NCI-H1436 (cell line): ENCODE measurements at regions not wholly inside any gene's neighbourhood (a gene's known extent, or its start where the extent isn't known, plus 50 kb on each side); places are given as distances from the start of the nearest gene placed in this dataset.

Source experiments
- DNase-seq: peaks from one replicate; lab custom pipeline; 2025; lab: John Stamatoyannopoulos, UW

GRCh38 chr4:1495416-1496115 lies 89.3 kb upstream of the NKX1-1 start:
- DNase-seq, result no peak

DNA sequence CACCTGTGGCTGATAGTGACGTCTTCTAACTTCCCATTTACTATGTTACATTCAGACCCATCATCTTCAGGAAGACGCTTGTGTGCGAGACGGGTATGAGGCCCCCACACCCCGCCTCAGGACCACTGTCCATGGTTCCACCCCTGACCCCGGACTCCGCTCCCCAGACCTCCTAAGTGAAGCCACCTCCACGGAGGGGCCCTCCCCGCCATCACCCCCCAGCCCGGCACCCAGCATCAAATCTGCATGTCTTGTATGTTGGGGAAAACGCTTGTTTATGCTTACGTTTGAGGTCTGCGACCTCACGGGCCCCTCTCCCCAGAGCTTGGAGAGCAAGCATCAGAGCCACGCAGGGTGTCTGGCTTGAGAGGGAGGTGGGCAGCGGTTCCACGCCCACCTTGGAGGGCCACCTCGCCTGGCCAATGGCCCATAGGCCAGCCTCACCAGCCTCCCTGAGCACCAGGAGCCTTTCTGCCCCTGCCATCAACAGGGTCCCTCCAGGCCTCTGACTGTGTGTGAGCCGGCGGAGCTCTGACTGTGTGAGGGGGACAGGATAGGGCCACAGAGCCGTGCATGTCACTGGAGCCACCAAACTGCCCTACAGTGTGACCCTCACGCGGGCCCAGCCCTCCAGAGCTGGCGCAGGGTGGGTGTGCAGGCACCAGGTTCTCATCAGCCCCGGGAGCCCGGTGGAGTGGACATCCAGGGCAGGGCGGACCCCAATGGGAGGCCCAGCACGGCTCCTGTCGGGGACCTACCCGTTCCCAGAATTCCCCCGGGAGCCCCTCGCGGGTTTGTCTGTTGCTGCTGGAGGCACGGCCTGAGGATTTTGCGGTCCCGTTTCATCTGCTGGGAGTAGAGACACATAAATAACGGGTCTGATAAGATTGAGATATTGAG lies 88.4 kb upstream of the NKX1-1 start:
- DNase-seq, result no peak

DNA sequence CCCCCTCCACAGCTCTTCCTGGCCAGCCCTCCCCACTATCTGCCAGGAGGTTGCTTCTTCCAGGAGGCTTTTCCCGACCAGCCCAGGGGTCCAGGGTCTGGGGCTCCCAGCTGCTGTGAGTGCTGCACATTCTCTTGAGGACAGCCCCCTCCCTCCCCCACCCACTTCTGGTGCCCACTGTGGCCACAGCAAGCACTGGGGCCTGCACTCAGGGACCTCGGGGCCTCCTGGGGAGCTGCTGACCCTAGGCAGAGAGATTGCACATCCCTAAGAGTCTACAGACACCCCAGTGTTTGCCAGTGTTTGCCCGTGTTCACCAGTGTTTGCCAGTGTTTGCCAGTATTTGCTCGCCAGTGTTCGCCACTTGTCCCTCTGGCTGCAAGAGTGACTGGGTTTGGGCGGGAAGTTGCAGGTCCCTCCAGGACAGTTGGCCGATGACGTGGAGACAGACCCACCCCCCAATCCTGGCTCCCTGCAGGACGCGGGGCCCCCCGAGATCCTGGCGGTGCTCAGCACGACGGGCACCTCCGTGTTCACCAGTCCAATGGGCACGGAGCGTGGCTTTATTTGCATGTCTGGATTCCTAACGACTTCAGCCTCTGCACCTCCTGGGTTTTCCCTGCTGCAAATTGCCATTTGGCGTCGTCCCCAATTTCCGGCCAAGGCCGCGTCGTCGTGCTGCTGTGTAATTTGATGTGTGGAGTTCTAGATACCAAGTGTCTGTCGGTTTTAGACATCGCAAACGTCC lies 87.5 kb upstream of the NKX1-1 start:
- DNase-seq, result no peak

DNA sequence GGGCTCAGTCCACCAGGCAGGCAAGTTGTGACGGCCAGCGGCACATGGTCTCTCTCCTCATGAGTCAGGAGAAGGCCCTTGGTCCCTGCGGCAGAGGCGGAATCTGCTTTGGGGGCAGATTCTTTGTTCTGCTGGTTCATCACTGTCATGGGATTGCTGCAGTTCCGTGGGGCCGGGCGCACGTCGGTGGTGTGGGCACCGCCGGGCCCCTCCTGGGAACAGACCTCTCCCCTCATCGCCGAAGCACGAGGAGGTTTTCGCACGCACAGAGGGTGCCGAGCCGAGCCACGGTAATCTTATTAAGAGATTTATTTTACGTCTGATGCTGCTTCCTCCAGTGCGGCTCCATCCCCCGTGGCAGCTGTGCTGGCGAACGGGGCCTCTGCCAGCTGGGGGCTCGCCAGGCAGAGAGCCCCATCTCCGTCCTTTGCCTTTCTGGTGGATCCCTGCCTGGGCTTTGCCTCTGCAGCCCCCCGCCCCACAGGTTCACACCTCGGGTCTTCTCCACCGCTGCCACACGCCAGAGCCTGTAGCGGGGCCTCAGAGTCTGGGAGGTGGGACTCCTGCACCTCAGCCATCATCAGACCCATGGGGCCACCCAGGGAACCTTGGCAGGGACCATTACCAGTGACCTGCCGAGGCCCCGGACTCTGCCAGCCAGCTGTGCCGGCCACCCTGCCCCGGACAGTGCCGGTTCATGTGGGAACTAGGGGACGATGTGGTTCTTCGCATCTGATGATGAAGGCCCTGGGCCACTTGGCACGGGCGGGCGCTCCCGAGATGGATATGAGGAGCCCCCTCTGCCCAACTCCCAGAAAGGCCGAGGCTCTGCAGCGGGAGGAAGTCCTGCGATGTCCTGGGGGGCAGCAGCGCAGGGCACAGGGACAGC lies 86.7 kb upstream of the NKX1-1 start:
- DNase-seq, result no peak

DNA sequence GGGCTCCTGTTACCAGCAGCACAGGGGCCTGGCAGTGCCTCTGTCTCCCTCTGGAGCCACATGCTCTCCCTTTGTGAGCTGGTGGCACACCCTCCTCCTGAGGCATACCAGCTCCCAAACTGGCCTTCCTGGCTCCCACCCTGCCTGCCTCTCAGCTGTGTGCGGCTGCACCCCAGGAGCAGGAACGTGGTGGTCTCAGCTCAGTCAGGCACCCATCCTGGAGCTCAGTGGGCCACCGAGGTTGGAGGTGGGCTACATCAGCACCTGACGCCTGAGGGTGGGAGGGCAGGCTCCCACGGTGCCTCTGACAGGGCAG lies 85.9 kb upstream of the NKX1-1 start:
- no peak for DNase-seq

DNA sequence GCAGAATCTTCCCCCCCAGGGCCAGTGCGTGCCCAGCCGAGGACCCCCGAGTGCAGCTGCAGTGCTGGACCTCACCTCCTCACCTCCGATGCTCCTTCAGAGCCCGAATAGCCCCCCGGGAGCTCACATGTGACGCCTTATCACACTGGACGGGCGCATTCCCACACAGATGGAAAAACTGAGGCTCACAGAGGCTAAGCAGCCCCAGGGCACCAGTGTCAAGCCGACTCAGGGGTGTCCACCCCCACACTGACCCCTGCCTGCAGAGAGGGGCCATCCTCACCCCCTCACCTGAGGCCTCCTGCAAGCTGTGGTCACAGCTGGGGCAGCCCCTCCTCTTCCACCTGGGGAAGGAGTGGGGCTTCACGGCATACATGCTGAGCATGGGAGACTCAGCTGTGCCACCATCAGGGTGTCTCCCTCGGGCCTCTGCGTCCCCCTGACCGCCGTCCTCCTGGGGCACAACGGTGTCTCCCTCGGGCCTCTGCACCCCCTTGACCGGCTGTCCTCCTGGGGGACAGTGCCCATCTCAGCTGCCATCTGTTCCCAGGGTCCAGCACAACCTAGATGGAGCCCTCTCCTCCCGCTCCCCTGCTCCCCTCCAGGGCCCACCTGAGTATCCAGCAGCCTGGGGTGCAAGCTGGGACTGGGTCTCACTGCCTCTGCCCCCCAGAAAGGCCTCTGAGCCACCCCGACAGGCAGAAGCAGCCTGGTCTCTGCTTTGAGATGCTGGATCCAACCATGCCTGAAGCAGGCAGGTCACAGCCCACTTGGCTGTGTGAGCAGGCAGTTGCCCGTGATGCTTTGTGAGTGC lies 85.3 kb upstream of the NKX1-1 start:
- DNase-seq, result no peak

- no peak for DNase-seq
Observed at GRCh38 chr4:1490654-1491327, 84.5 kb upstream of the NKX1-1 start.

- no peak for DNase-seq
Observed at GRCh38 chr4:1490011-1490653, 83.9 kb upstream of the NKX1-1 start.

DNA sequence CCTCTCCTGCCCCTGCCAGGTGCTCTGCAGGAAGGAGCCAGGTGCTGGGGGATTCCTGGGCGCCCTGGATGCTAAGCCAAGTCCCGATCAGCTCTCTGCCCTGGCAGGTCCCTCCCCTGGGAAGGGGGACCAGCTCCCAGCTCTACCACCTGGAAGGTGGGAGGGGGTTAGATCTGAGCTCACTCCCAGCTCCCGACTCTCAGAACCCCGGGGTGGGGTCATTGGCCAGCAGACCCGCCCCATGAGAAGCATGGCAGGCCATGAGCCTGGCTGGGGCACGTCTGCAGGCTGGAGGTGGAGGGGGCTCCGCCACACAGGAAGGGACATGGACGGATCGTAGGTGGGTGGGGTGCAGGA lies 83.4 kb upstream of the NKX1-1 start:
- DNase-seq, result no peak

GRCh38 chr4:1488831-1489638 lies 82.8 kb upstream of the NKX1-1 start:
- no peak for DNase-seq

- DNase-seq, result no peak
Observed at GRCh38 chr4:1488357-1488756, 82.1 kb upstream of the NKX1-1 start.

DNA sequence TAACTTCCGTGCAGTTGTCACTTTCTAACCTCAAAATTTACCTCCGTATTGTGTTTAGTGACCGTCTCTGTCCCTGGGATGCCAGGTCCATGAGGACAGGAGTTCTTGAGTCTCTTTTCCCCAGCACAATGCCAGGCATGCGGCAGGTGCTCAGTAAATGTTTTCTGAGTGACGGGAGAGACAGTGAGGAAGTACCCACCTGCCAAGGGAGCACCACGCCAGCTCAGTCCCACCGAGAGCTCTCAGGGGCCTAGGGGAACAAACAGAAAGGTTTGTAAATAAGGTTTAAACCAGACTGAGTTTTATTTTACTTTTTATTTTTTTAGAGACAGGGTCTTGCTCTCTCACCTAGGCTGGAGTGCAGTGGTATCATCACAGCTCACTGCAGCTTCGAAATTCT lies 81.5 kb upstream of the NKX1-1 start:
- no peak for DNase-seq

DNA sequence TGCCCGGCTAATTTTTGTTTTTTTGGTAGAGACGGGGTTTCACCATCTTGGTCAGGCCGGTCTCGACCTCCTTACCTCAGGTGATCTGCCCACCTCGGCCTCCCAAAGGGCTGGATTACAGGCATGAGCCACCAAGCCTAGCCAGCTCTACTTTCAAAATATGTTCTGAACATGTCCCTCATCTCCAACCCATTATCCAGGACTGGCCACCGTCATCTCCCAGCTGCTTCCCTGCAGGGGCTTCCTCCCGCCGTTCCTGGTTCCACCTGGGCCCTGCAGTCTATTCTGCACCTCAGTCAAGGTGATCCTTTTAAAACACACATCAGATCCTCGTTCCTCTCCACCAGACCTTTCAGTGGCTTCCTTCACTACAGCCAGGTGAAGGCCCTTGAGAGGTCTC lies 80.9 kb upstream of the NKX1-1 start:
- DNase-seq, result no peak

DNA sequence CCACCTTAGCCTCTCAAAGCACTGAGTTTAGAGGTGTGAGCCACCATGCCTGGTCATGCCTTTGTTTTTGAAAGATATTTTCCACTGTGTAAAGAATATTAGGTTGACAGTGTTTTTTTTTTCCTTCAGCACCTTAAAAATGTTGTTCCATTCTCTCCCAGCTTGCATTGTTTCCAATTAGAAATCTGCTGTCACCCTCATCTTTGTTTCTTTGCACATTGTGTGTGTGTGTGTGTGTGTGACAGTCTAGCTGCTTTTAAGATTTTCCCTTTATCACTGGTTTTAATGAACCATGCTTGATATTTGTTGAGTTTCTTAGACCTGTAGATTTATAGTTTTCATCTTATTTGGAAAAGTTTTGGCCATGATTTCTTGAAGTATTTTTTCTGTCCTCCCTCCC lies 79.0 kb upstream of the NKX1-1 start:
- no peak for DNase-seq

GRCh38 chr4:1480720-1481119 lies 74.5 kb upstream of the NKX1-1 start:
- no peak for DNase-seq

- DNase-seq, result no peak
Observed at GRCh38 chr4:1479454-1479853, 73.2 kb upstream of the NKX1-1 start.

GRCh38 chr4:1478766-1479355 lies 72.6 kb upstream of the NKX1-1 start:
- no peak for DNase-seq

GRCh38 chr4:1477045-1477840 lies 71.0 kb upstream of the NKX1-1 start:
- DNase-seq, result no peak
